ENCODE measurements at regions not wholly inside any gene's neighbourhood (a gene's known extent, or its start where the extent isn't known, plus 50 kb on each side); places are given as distances from the start of the nearest gene placed in this dataset.

DNA sequence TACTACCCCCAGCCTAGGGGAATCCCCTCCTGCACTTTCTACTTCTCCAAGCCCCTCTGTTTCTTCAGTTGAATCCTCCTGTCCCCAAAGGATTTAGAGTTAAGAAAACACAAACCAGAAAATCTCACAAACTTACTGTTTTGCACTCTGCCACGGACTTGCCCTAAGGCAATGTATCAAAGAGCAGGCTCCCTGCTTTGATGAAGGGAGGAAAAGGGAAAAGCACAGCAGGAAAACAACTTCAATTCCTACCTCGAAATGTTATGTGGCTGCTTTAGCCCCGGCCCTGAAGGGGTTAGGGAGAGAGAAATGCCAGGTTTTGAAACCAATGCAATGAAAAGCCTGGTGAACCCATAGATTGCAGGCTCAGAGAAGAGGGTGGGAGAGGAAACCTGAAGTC is 254.7 kb downstream of the MAN2A1 start:
- Histone ChIP-seq H3K27ac (ENCODE audit: poor library complexity, severe bottlenecking) (no peak overlapping the region), H3K27me3 (ENCODE audit: insufficient read depth, poor library complexity, severe bottlenecking) (no peaks in the 10 kb centered on the region), H3K36me3 (ENCODE audit: low read depth) (no peaks in the 10 kb centered on the region), H3K9me3 (ENCODE audit: severe bottlenecking) (no peaks in the 10 kb centered on the region), H3K4me3 (ENCODE audit: severe bottlenecking) (no peak overlapping the region), H3K4me1 (ENCODE audit: insufficient read depth, poor library complexity, severe bottlenecking) (no peaks in the 10 kb centered on the region)
- DNase-seq (ENCODE audit: low spot score) (no peak), ATAC-seq (ENCODE audit: low read depth) (no peak)
- TF ChIP-seq, protein P1, sequence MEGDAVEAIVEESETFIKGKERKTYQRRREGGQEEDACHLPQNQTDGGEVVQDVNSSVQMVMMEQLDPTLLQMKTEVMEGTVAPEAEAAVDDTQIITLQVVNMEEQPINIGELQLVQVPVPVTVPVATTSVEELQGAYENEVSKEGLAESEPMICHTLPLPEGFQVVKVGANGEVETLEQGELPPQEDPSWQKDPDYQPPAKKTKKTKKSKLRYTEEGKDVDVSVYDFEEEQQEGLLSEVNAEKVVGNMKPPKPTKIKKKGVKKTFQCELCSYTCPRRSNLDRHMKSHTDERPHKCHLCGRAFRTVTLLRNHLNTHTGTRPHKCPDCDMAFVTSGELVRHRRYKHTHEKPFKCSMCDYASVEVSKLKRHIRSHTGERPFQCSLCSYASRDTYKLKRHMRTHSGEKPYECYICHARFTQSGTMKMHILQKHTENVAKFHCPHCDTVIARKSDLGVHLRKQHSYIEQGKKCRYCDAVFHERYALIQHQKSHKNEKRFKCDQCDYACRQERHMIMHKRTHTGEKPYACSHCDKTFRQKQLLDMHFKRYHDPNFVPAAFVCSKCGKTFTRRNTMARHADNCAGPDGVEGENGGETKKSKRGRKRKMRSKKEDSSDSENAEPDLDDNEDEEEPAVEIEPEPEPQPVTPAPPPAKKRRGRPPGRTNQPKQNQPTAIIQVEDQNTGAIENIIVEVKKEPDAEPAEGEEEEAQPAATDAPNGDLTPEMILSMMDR (IDR thresholded peaks at IDR 0.05; ENCODE audit: poor library complexity, severe bottlenecking) = no peak

DNA sequence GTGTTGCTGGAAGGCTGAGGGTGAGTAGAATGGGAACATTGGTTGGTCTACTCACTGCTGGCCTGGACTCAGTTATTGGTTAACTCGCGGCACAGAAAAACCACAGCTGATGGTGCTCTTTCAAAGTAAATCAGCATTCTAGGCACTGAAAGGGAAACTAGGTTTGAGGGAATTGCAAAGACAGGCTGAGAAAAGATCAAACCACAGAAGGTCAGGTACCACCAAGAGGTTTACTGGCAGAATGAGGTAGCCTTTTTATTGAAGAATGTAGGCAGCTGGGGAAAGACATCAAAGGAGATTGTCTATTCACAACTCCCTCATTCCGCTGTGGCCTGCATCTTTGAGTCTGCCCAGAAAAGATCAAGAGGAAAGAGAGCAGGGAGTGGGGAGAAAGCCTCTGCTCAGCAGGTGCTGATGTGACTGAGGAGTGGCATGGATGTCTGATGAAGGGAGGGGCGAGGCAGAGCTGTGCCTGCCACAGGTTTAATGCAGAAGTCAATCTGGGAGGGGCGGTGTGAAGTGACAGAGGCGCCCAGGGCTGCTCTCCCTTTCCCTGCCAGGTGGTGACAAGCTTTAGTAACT is 255.5 kb downstream of the MAN2A1 start:
- no peak overlapping the region for H3K27ac ChIP-seq (ENCODE audit: poor library complexity, severe bottlenecking)

DNA sequence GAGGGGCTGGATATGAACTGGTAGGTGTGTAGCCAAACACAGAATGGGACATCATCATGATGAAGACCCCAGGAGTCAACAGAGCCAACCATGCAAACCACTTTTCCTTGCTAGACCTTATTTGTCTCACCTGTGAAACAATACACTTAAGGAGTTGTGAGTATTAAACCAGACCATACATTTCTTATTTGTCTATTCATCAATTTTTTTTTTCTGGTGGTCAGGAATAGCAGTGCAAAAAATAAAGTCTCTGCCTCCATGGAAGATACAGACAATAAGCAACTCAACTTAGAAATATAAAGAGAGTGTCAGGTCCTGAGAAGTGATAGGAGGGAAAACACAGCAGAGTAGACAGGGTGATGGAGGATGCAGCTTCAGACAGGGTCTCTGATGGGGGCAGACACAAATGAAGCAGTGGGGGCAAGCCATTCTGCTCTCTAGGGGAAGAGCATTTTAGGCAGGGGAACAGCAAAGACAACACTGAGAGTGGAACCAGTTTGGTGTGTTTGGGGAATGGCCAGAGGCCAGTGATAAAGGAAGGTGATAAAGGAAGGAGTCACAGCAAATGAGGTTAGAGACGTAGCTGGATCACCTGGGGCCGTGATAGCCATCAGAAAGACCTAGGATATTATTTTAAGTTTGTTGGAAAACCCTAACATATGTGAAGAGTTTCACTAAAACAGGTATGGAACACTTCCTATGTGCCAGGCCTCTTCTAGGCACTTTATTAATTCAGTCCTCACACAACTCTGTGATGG is 256.2 kb downstream of the MAN2A1 start:
- Histone ChIP-seq H3K4me3 (ENCODE audit: severe bottlenecking) (no peak overlapping the region), H3K36me3 (ENCODE audit: low read depth) (no peaks in the 10 kb centered on the region), H3K27ac (ENCODE audit: poor library complexity, severe bottlenecking) (no peak overlapping the region), H3K9me3 (ENCODE audit: severe bottlenecking) (no peaks in the 10 kb centered on the region), H3K4me1 (ENCODE audit: insufficient read depth, poor library complexity, severe bottlenecking) (no peaks in the 10 kb centered on the region), H3K27me3 (ENCODE audit: insufficient read depth, poor library complexity, severe bottlenecking) (no peaks in the 10 kb centered on the region)
- no peak for ATAC-seq (ENCODE audit: low read depth)
- DNase-seq (ENCODE audit: low spot score) = no peak
- TF ChIP-seq, protein P1 (IDR thresholded peaks at IDR 0.05; ENCODE audit: poor library complexity, severe bottlenecking) = no peak

More for the DNA sequence above, 255.5 kb downstream of the MAN2A1 start:
- Histone ChIP-seq H3K27me3 (ENCODE audit: insufficient read depth, poor library complexity, severe bottlenecking) (no peaks in the 10 kb centered on the region), H3K9me3 (ENCODE audit: severe bottlenecking) (no peaks in the 10 kb centered on the region), H3K4me1 (ENCODE audit: insufficient read depth, poor library complexity, severe bottlenecking) (no peaks in the 10 kb centered on the region), H3K4me3 (ENCODE audit: severe bottlenecking) (no peak overlapping the region), H3K36me3 (ENCODE audit: low read depth) (no peaks in the 10 kb centered on the region)
- TF ChIP-seq, protein P1 (IDR thresholded peaks at IDR 0.05; ENCODE audit: poor library complexity, severe bottlenecking) = no peak
- no peak for ATAC-seq (ENCODE audit: low read depth)
- DNase-seq (ENCODE audit: low spot score) = no peak

DNA sequence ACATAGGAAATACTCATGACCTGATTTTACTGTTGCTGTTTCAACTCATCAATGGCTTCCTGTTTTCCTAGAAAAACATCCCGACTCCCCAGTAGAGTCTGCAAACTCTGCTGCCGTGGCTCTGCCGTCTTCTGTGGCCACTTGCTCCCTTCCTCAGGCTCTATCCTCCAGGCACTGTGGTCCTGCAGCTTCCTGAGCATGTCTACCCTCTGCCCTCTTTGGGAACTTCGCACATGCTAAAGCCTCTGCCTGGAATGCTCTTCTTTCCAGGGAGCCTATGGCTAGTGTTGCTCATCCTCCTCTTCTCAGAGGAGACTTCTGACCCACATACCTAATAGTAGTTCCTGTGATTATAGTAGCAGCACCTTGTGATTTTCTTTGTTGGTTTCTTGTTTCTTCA is 256.9 kb downstream of the MAN2A1 start:
- Histone ChIP-seq H3K36me3 (ENCODE audit: low read depth) (no peaks in the 10 kb centered on the region), H3K9me3 (ENCODE audit: severe bottlenecking) (no peaks in the 10 kb centered on the region), H3K27ac (ENCODE audit: poor library complexity, severe bottlenecking) (no peak overlapping the region), H3K4me1 (ENCODE audit: insufficient read depth, poor library complexity, severe bottlenecking) (no peaks in the 10 kb centered on the region), H3K4me3 (ENCODE audit: severe bottlenecking) (no peak overlapping the region), H3K27me3 (ENCODE audit: insufficient read depth, poor library complexity, severe bottlenecking) (no peaks in the 10 kb centered on the region)
- ATAC-seq (ENCODE audit: low read depth) = no peak; the same call in 2 of the 3 replicates
- TF ChIP-seq, protein P1 (IDR thresholded peaks at IDR 0.05; ENCODE audit: poor library complexity, severe bottlenecking) = no peak
- DNase-seq (ENCODE audit: low spot score) = no peak

DNA sequence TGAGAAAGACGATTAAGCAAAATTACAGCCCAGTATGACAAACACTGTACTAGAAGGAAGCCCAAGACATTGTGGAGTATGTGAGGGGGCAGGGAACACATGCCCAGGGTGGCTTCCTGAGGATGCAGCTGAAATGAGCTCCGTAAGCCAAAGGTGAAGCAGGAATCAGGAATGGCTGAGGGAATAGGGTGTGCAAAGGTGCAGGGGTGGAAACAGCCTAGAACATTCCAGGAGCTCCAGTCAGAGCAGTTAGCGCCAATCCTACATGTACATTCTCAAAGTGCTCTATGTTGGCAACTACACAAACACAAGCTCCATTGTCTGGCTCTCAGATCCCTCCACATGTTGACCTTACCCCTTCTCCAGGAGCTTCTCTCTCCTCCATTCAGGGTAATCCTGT is 257.9 kb downstream of the MAN2A1 start:
- Histone ChIP-seq H3K36me3 (ENCODE audit: low read depth) (no peaks in the 10 kb centered on the region), H3K9me3 (ENCODE audit: severe bottlenecking) (no peaks in the 10 kb centered on the region), H3K27ac (ENCODE audit: poor library complexity, severe bottlenecking) (no peak overlapping the region), H3K27me3 (ENCODE audit: insufficient read depth, poor library complexity, severe bottlenecking) (no peaks in the 10 kb centered on the region), H3K4me3 (ENCODE audit: severe bottlenecking) (no peak overlapping the region), H3K4me1 (ENCODE audit: insufficient read depth, poor library complexity, severe bottlenecking) (no peaks in the 10 kb centered on the region)
- TF ChIP-seq, protein P1 (IDR thresholded peaks at IDR 0.05; ENCODE audit: poor library complexity, severe bottlenecking) = no peak
- DNase-seq (ENCODE audit: low spot score) (no peak), ATAC-seq (ENCODE audit: low read depth) (no peak)

Measured in RWPE2 (cell line).